ENCODE measurements at regions not wholly inside any gene's neighbourhood (a gene's known extent, or its start where the extent isn't known, plus 50 kb on each side); places are given as distances from the start of the nearest gene placed in this dataset.

GRCh38 chr21:25412100-25412499 lies 195.2 kb downstream of the MRPL39 start:
- no peak overlapping the region for H3K4me3 ChIP-seq (ENCODE audit: low read depth, low read length)
- TF ChIP-seq CTCF (IDR thresholded peaks at IDR 0.05; ENCODE audit: borderline replicate concordance, insufficient read depth, low read depth, low read length), result no peak

DNA sequence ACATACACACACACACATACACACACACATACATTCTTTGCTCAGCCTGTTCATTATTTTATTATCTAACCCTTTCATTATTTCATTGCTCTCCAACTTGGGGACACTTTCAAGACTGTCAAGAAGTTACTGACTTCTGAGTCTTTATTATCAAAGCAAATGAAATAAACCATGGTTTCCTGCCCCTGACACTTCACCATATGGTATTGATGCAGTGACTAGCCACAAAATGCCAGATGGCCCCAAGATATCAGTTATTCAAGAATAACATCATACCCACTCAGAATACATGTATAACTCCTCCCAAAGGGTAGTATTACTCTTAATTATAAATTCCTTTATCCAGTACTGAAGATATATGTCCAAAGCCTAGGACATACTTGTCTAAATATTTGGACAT lies 197.3 kb downstream of the MRPL39 start:
- H3K4me3 ChIP-seq (ENCODE audit: low read depth, low read length), result no peak overlapping the region
- no peak for TF ChIP-seq CTCF (IDR thresholded peaks at IDR 0.05; ENCODE audit: borderline replicate concordance, insufficient read depth, low read depth, low read length)

GRCh38 chr21:25408666-25409065 lies 198.6 kb downstream of the MRPL39 start:
- no peak overlapping the region for H3K4me3 ChIP-seq (ENCODE audit: low read depth, low read length)
- no peak for TF ChIP-seq CTCF (IDR thresholded peaks at IDR 0.05; ENCODE audit: borderline replicate concordance, insufficient read depth, low read depth, low read length)

DNA sequence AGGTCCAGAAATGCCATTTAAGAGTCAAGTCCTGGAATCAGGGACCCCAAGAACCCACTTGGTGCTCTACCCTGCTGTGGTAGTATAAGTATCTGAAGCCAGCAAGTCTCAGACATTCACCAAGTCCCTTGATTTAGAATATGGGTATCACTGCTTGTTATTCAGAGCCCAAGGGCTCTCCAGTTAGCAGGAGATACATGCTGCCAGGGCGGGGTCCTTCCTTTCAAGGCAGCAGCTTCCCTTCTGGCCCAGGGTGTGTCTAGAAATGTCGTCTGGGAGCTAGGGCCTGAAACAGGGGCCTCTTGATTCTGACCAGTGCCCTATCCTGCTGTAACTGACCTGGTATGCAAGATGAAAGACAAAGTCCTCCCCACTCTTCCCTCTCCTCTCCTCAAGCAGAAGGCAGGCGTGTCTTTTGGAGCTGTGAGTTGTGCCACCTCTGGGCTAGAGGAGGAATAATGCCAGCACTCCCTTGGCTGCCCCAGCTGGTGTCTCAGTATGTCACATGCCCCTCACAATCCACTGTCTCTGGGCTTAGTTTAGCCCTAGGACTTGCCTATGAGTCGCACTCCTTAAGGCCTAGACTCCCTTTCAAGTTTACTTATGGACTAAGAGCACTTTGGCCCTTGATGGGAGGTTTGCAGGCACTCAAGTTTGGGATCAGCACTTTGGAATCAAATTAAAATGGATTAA lies 200.2 kb downstream of the MRPL39 start:
- H3K4me3 ChIP-seq (ENCODE audit: low read depth, low read length), result no peak overlapping the region
- TF ChIP-seq CTCF (IDR thresholded peaks at IDR 0.05; ENCODE audit: borderline replicate concordance, insufficient read depth, low read depth, low read length), result no peak

GRCh38 chr21:25405984-25406383 lies 201.3 kb downstream of the MRPL39 start:
- no peak for TF ChIP-seq CTCF (IDR thresholded peaks at IDR 0.05; ENCODE audit: borderline replicate concordance, insufficient read depth, low read depth, low read length)
- no peak overlapping the region for H3K4me3 ChIP-seq (ENCODE audit: low read depth, low read length)

DNA sequence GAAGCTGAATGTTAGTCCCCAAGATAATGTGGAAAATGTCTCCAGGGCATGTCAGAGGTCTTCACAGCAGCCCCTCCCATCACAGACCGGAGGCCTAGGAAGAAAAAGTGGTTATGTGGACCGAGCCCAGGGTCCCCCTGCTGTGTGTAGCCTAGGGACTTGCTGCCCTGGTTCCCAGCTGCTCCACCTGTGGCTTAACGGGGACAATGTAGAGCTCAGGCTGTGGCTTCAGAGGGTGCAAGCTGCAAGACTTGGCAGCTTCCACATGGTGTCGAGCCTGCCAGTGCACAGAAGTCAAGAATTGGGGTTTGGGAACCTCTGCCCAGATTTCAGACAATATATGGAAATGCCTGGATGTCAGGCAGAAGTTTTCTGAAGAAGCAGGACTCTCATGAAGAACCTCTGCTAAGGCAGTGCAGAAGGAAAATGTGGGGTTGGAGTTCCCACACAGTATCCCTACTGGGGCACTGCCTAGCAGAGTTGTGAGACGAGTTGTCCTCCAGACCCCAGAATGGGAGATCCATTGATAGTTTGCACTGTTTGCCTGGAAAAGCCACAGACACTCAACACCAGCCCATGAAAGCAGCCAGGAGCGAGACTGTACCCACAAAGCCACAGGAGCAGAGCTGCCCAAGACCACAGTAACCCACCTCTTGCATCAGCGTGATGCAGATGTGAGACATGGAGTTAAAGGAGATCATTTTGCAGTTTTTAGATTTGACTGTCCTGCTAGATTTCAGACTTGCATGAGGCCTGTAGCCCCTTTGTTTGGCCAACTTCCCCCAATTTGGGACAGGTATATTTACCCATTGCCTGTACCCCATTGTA lies 204.9 kb downstream of the MRPL39 start:
- no peak for TF ChIP-seq CTCF (IDR thresholded peaks at IDR 0.05; ENCODE audit: borderline replicate concordance, insufficient read depth, low read depth, low read length)
- H3K4me3 ChIP-seq (ENCODE audit: low read depth, low read length), result no peak overlapping the region

- no peak for TF ChIP-seq CTCF (IDR thresholded peaks at IDR 0.05; ENCODE audit: borderline replicate concordance, insufficient read depth, low read depth, low read length)
- no peak overlapping the region for H3K4me3 ChIP-seq (ENCODE audit: low read depth, low read length)
Observed at GRCh38 chr21:25400427-25400826, 206.9 kb downstream of the MRPL39 start.
